ENCODE measurements at regions not wholly inside any gene's neighbourhood (a gene's known extent, or its start where the extent isn't known, plus 50 kb on each side); places are given as distances from the start of the nearest gene placed in this dataset.

DNA sequence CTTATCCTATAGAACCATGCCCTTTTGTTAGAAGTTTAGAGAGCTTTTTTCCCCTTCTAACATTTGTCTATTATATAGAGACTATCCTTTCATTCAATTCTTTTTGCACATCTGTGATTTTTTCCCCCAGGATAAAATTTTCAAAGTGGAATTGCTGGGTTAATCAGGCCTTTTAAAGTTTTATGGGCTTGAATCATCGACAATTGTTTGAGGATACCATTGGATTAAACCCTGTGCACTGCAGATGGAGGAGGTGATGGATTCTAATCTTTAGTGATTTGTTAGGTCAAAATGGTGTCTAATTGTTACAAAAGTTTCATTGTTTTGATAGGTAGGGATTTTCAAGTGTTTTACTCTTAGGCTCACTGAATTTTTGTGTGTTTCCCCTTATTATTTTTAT lies 463.7 kb upstream of the CFAP20DC start:
- TF ChIP-seq YY1 (IDR thresholded peaks at IDR 0.05; ENCODE audit: insufficient read depth, insufficient read length) (no peak), SUZ12 (IDR thresholded peaks at IDR 0.05; ENCODE audit: extremely low read depth, insufficient read depth, insufficient read length) (no peak)
